GM08714 (cell line): ENCODE measurements at regions not wholly inside any gene's neighbourhood (a gene's known extent, or its start where the extent isn't known, plus 50 kb on each side); places are given as distances from the start of the nearest gene placed in this dataset.
"Not testable (repeated sequence)": the region's sequence is repeated elsewhere in the genome, so short reads cannot be mapped to it uniquely, and the experiment has no call there.

Experiments
- H3K4me3 ChIP-seq: fragments of 200-500 bp; sonication (Bioruptor generic); 2 replicates; pipeline ENCODE4 v1.5.1; 2014; ENCODE audit warnings: mild to moderate bottlenecking, low read length, inconsistent platforms
- ZNF274 ChIP-seq: IDR thresholded peaks from 2 replicates; pipeline ENCODE4 v1.6.1; 2012; ENCODE audit warnings: mild to moderate bottlenecking, low read depth, low read length

GRCh38 chr3:182628531-182628930 is 164.8 kb upstream of the ATP11B start:
- H3K4me3 ChIP-seq, result no peak overlapping the region
- TF ChIP-seq ZNF274, result no peak

- no peak overlapping the region for H3K4me3 ChIP-seq
- no peak for TF ChIP-seq ZNF274
These were observed 163.8 kb upstream of the ATP11B start for GRCh38 chr3:182629521-182629920.

- TF ChIP-seq ZNF274, result no peak
These were observed 161.9 kb upstream of the ATP11B start for GRCh38 chr3:182631183-182632076.

GRCh38 chr3:182632077-182632393 is 161.3 kb upstream of the ATP11B start:
- no peak overlapping the region for H3K4me3 ChIP-seq
- TF ChIP-seq ZNF274, result no peak

More at GRCh38 chr3:182631183-182632076, 161.9 kb upstream of the ATP11B start:
- no peak overlapping the region for H3K4me3 ChIP-seq

- TF ChIP-seq ZNF274, result no peak
- no peak overlapping the region for H3K4me3 ChIP-seq
These were observed 160.1 kb upstream of the ATP11B start for GRCh38 chr3:182633186-182633585.

GRCh38 chr3:182636646-182637045 is 156.7 kb upstream of the ATP11B start:
- no peak overlapping the region for H3K4me3 ChIP-seq
- no peak for TF ChIP-seq ZNF274

GRCh38 chr3:182637350-182638110 is 155.8 kb upstream of the ATP11B start:
- TF ChIP-seq ZNF274, result no peak
- H3K4me3 ChIP-seq, result no peak overlapping the region

- TF ChIP-seq ZNF274, result no peak
- no peak overlapping the region for H3K4me3 ChIP-seq
These were observed 149.3 kb upstream of the ATP11B start for GRCh38 chr3:182644013-182644412.

- TF ChIP-seq ZNF274, result no peak
- no peak overlapping the region for H3K4me3 ChIP-seq
These were observed 148.4 kb upstream of the ATP11B start for GRCh38 chr3:182644790-182645433.

GRCh38 chr3:182650568-182651128 is 142.7 kb upstream of the ATP11B start:
- no peak for TF ChIP-seq ZNF274
- H3K4me3 ChIP-seq, result no peak overlapping the region

- TF ChIP-seq ZNF274, result no peak
- no peak overlapping the region for H3K4me3 ChIP-seq
These were observed 141.8 kb upstream of the ATP11B start for GRCh38 chr3:182651461-182651860.

- H3K4me3 ChIP-seq, result not testable (repeated sequence)
These were observed 140.2 kb upstream of the ATP11B start for GRCh38 chr3:182653065-182653464.

GRCh38 chr3:182668541-182668940 is 124.8 kb upstream of the ATP11B start:
- TF ChIP-seq ZNF274, result no peak
- no peak overlapping the region for H3K4me3 ChIP-seq

GRCh38 chr3:182668974-182669373 is 124.3 kb upstream of the ATP11B start:
- TF ChIP-seq ZNF274, result no peak
- no peak overlapping the region for H3K4me3 ChIP-seq
